ENCODE measurements at regions not wholly inside any gene's neighbourhood (a gene's known extent, or its start where the extent isn't known, plus 50 kb on each side); places are given as distances from the start of the nearest gene placed in this dataset.

GRCh38 chr1:58165073-58165472 lies 381.5 kb downstream of the OMA1 start:
- TF ChIP-seq SP1 (IDR thresholded peaks at IDR 0.05) (no peak), MAX (IDR thresholded peaks at IDR 0.05) (no peak), EGR1 (IDR thresholded peaks at IDR 0.05; ENCODE audit: low read depth in 2 of 2) (no peak), TAF1 (conservative IDR thresholded peaks at IDR 0.05) (no peak), HNF4A (conservative IDR thresholded peaks at IDR 0.05) (no peak), FOXA1 (IDR thresholded peaks at IDR 0.05) (no peak), FOXA2 (IDR thresholded peaks at IDR 0.05) (no peak), NR2F2 (IDR thresholded peaks at IDR 0.05) (no peak), REST (IDR thresholded peaks at IDR 0.05) (no peak), ZBTB33 (IDR thresholded peaks at IDR 0.05) (no peak), HNF4G (IDR thresholded peaks at IDR 0.05) (no peak), RAD21 (IDR thresholded peaks at IDR 0.05) (no peak), CTCF (IDR thresholded peaks at IDR 0.05; ENCODE audit: low read depth, low read length, missing input control) (no peak), GABPA (IDR thresholded peaks at IDR 0.05 in 1 of 2, conservative IDR thresholded peaks at IDR 0.05 in 1 of 2) (no peak), YY1 (IDR thresholded peaks at IDR 0.05) (no peak), ATF3 (IDR thresholded peaks at IDR 0.05) (no peak)
- no peaks in the 10 kb centered on the region for H3K9me3 ChIP-seq (ENCODE audit: control insufficient read depth in 4 of 4, low read length in 3 of 4)
- H3K4me1 ChIP-seq (ENCODE audit: control insufficient read depth in 4 of 4, insufficient read depth in 4 of 4, low read length in 3 of 4) = peaks cover 0 to 3% (median 0%) of the 10 kb centered on the region in 4 donors
- H3K4me3 ChIP-seq (ENCODE audit: low read depth in 1 of 3, low read length in 3 of 3) = no peak overlapping the region
- no peaks in the 10 kb centered on the region for H3K36me3 ChIP-seq (ENCODE audit: control insufficient read depth in 4 of 4, insufficient read depth in 3 of 4, low read depth in 1 of 4, low read length in 3 of 4)
- DNase-seq (ENCODE audit: low spot score) = no peak
- no peak overlapping the region for H3K9ac ChIP-seq (ENCODE audit: low read depth in 1 of 2, low read length in 2 of 2)
- no peak overlapping the region for H3K27ac ChIP-seq (ENCODE audit: low read depth in 1 of 2, low read length in 2 of 2)
- 90% methylated on average over 6 of the region's 6 CpGs for WGBS
- no peaks in the 10 kb centered on the region for H3K27me3 ChIP-seq (ENCODE audit: control insufficient read depth in 4 of 4, insufficient read depth in 4 of 4, low read length in 3 of 4)

All from liver (tissue), 8 donors.